GM23248 (cell line): ENCODE measurements at regions not wholly inside any gene's neighbourhood (a gene's known extent, or its start where the extent isn't known, plus 50 kb on each side); places are given as distances from the start of the nearest gene placed in this dataset.
A peak's percentile ranks its signal among the peaks of the same experiment; 100 is the strongest.

Experiments used
- DNase-seq: peaks from one replicate; pipeline ENCODE4 v3.0.0-alpha.2; 2015
- H2AFZ ChIP-seq: fragments of 200-600 bp; sonication (generic); 2 replicates; pipeline ENCODE4 v1.6.1; 2016; ENCODE audit warnings: antibody characterized with exemption
- H3F3A ChIP-seq: fragments of 200-600 bp; sonication (generic); 2 replicates; pipeline ENCODE4 v1.6.1; 2016; ENCODE audit warnings: mild to moderate bottlenecking, antibody characterized with exemption, mixed run types; ENCODE audit not compliant: insufficient read depth
- H3K27ac ChIP-seq: fragments of 200-600 bp; sonication (generic); 2 replicates; pipeline ENCODE4 v1.5.1; 2016; ENCODE audit warnings: mild to moderate bottlenecking
- H3K27me3 ChIP-seq: fragments of 200-600 bp; sonication (generic); replicated peaks from 2 replicates; pipeline ENCODE4 v1.6.1; 2016; ENCODE audit warnings: mild to moderate bottlenecking; ENCODE audit not compliant: insufficient read depth
- H3K36me3 ChIP-seq: fragments of 200-600 bp; sonication (generic); 2 replicates; pipeline ENCODE4 v1.6.1; 2016; ENCODE audit warnings: low read depth, mild to moderate bottlenecking
- H3K4me1 ChIP-seq: fragments of 200-600 bp; sonication (generic); 2 replicates; pipeline ENCODE4 v1.6.1; 2016; ENCODE audit warnings: mild to moderate bottlenecking; ENCODE audit not compliant: insufficient read depth
- H3K4me2 ChIP-seq: fragments of 200-600 bp; sonication (generic); one replicate; pipeline ENCODE4 v1.6.1; 2016; ENCODE audit warnings: mild to moderate bottlenecking; ENCODE audit not compliant: unreplicated experiment
- H3K4me3 ChIP-seq: fragments of 200-600 bp; sonication (generic); 2 replicates; pipeline ENCODE4 v1.5.1; 2016; ENCODE audit warnings: mild to moderate bottlenecking
- H3K79me2 ChIP-seq: fragments of 200-600 bp; sonication (generic); 2 replicates; pipeline ENCODE4 v1.6.1; 2016; ENCODE audit warnings: mild to moderate bottlenecking; ENCODE audit not compliant: insufficient read depth
- H3K9ac ChIP-seq: fragments of 200-600 bp; sonication (generic); 2 replicates; pipeline ENCODE4 v1.6.1; 2016; ENCODE audit warnings: mild to moderate bottlenecking
- H3K9me2 ChIP-seq: fragments of 200-600 bp; sonication (generic); 2 replicates; pipeline ENCODE4 v1.6.1; 2016; ENCODE audit warnings: mixed run types, mild to moderate bottlenecking, moderate library complexity; ENCODE audit not compliant: insufficient read depth
- H3K9me3 ChIP-seq: fragments of 200-600 bp; sonication (generic); one replicate; pipeline ENCODE4 v1.6.1; 2017; ENCODE audit warnings: low read depth
- H4K20me1 ChIP-seq: fragments of 200-600 bp; sonication (generic); 2 replicates; pipeline ENCODE4 v1.6.0; 2016; ENCODE audit not compliant: insufficient read depth
- EZH2 ChIP-seq: fragments of 200-600 bp; sonication (generic); IDR thresholded peaks from 2 replicates; pipeline ENCODE4 v1.6.1; 2018; ENCODE audit warnings: antibody characterized with exemption, mild to moderate bottlenecking; ENCODE audit not compliant: insufficient read depth, poor library complexity, severe bottlenecking
- EZH2phosphoT487 ChIP-seq: fragments of 200-600 bp; sonication (generic); IDR thresholded peaks from 2 replicates; pipeline ENCODE4 v1.6.1; 2018; ENCODE audit warnings: antibody characterized with exemption, moderate library complexity, mild to moderate bottlenecking, low read depth; ENCODE audit not compliant: insufficient read depth
- WGBS, 2 experiments: methylation state at CpG; one replicate each; pipeline ENCODE4 v1.1.6; 2015 to 2017; ENCODE audit warnings: low lambda C conversion rate in 2 of 2, low coverage in 1 of 2; ENCODE audit errors: missing lambda C conversion rate in 2 of 2; 5-methylcytosine and 5-hydroxymethylcytosine counted together
- in situ Hi-C: fragments of 300-500 bp; cut with MboI; formaldehyde crosslinking; loops from 2 replicates; pipeline ENCODE4 v1.15.0; 2020

DNA sequence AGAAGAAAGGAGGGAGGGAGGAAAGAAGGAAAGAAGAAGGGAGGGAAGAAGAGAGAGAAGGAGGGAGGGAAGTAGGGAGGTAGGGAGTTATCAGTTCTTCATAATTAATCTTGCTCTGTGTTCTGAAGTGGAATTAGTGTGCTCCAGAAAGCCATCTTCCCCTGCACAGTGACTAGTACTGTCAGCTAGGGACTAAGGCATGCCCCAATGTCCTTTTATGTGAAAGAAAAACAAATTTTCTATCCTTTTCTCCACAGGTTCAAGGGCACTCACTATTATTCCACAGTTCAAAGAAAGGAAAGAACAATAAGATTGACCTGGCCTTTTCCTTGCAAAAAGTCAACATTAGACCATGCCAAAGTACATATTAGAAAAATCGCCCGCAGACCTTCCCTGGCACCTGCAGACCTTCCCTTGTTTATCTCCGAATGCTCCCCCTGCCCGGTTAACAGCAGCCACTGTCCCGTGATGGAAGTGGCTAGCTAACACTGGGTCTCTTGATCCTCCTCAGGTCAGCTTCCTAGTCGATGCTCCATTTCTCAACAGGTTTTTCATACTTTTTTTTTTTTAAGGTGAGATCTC, 107.2 kb upstream of the EDEM3 start:
- Histone ChIP-seq H2AFZ (no peak overlapping the region), H3K27ac (no peak overlapping the region), H3K4me3 (no peak overlapping the region), H3K36me3 (no peaks in the 10 kb centered on the region), H3K9ac (no peak overlapping the region), H3K4me2 (no peak overlapping the region), H4K20me1 (no peaks in the 10 kb centered on the region), H3K9me3 (no peaks in the 10 kb centered on the region), H3K79me2 (no peaks in the 10 kb centered on the region), H3K4me1 (peaks cover 13% of the 10 kb centered on the region), H3K9me2 (no peaks in the 10 kb centered on the region; the same call in 1 of the 2 replicates), H3K27me3 (no peaks in the 10 kb centered on the region), H3F3A (peaks cover 20% of the 10 kb centered on the region)
- no peak for DNase-seq
- WGBS, 2 experiments, result 95 to 97% methylated on average over 6 of the region's 6 CpGs
- TF ChIP-seq EZH2 (no peak), EZH2phosphoT487 (no peak)
- in situ Hi-C loops, result no loop called here

DNA sequence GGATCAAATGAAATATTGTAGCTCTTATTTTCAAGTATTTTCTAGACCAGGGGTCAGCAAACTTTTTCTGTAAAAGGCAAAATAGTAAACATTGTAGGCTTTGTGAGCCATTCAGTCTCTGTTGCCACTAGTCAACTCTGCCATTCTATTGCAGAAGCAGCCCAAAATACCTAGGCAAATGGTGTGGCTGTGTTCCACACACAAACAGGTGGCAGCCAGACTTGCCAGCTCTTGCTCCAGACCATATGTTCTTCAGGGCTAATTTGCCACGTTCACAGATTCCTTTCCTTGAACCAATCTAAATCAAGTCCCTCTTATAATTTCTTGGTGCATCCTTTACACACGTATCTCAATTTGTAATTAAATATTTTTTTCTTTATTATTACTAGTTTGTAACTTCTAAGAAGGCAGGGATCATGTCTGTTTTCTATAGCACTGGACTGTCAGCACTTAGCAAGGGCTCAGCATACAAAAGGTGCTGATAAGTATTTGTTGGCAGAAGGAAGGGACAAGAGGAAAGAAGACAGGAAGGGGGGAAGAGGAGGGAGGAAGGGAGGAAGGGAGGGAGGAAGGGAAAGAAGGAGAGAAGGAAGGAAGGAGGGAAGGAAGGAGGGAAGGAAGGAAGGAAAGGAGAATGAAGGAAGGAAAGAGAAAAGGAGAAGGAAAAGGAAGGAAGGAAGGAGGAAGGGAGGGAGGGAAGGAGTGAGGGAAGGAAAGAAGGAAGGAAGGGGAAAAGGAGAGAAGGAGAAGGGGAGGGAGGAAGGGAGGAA, 106.5 kb upstream of the EDEM3 start:
- Histone ChIP-seq H2AFZ (no peak overlapping the region), H3K79me2 (no peaks in the 10 kb centered on the region), H3K9me2 (no peaks in the 10 kb centered on the region; the same call in 1 of the 2 replicates), H3K27me3 (no peaks in the 10 kb centered on the region), H3K9me3 (no peaks in the 10 kb centered on the region), H3K9ac (no peak overlapping the region), H3K36me3 (no peaks in the 10 kb centered on the region), H3F3A (peaks cover 13% of the 10 kb centered on the region), H3K4me1 (peaks cover 8% of the 10 kb centered on the region; the same call in 1 of the 2 replicates), H3K4me3 (no peak overlapping the region), H4K20me1 (no peaks in the 10 kb centered on the region), H3K27ac (no peak overlapping the region), H3K4me2 (no peak overlapping the region)
- in situ Hi-C loops, result no loop called here
- WGBS, 2 experiments, result 56 to 61% methylated on average over 2 of the region's 2 CpGs
- DNase-seq, result no peak
- TF ChIP-seq EZH2phosphoT487 (no peak), EZH2 (no peak)

GRCh38 chr1:184860535-184860934, 105.9 kb upstream of the EDEM3 start:
- no peaks in the 10 kb centered on the region for H4K20me1 ChIP-seq
- TF ChIP-seq EZH2phosphoT487 (no peak), EZH2 (no peak)
- H3K4me3 ChIP-seq, result no peak overlapping the region
- H3K9me3 ChIP-seq, result no peaks in the 10 kb centered on the region
- peaks cover 8% of the 10 kb centered on the region; the same call in 1 of the 2 replicates for H3K4me1 ChIP-seq
- H3K4me2 ChIP-seq, result no peak overlapping the region
- H3K27me3 ChIP-seq, result no peaks in the 10 kb centered on the region
- in situ Hi-C loops, result no loop called here
- peaks cover 7% of the 10 kb centered on the region; the same call in 1 of the 2 replicates for H3F3A ChIP-seq
- DNase-seq, result peak; percentile 7
- H3K9me2 ChIP-seq, result no peaks in the 10 kb centered on the region; the same call in 1 of the 2 replicates
- no peak overlapping the region for H2AFZ ChIP-seq
- H3K9ac ChIP-seq, result no peak overlapping the region
- H3K27ac ChIP-seq, result no peak overlapping the region
- no peaks in the 10 kb centered on the region for H3K36me3 ChIP-seq
- no peaks in the 10 kb centered on the region for H3K79me2 ChIP-seq

DNA sequence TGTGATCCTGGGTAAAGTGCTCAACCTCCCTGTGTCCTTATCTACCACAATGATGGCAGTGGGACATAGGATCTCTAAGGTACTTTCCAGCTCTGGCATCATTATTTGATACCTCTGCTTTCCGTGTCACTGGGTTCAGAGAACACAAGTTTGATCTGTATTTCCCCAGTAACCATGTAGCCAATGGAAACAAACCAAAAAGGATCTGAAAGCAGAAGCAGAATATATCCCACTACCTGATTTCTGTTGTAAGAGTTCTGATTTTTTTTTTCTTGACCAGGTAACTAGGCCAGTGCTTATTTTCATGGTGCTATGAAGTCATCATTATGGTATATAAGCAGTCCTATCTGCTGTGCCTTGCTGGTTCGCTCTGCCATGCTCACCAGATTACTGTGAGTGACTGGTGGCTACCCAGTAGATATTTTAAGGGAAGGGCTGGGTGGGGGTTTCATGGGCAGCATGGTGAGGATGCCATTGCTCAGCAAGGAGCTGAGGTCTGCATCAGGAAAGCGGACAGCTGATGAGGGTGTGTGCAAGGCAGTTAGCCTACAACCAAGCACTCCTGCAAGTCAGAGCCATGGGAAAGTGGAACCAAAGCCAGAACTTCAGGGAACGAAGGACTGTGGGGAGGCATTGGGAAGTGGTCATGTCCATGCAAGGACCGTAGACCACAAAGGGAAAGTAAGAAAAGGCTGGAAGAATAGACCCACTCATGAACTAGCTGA, 104.9 kb upstream of the EDEM3 start:
- H4K20me1 ChIP-seq, result no peaks in the 10 kb centered on the region
- in situ Hi-C loops, result no loop called here
- peaks cover 12% of the 10 kb centered on the region for H3K4me1 ChIP-seq
- no peaks in the 10 kb centered on the region for H3K27me3 ChIP-seq
- 93 to 94% methylated on average over 5 of the region's 5 CpGs for WGBS, 2 experiments
- H3K9me2 ChIP-seq, result no peaks in the 10 kb centered on the region; the same call in 1 of the 2 replicates
- H3K36me3 ChIP-seq, result no peaks in the 10 kb centered on the region
- TF ChIP-seq EZH2phosphoT487 (no peak), EZH2 (no peak)
- DNase-seq, result no peak
- no peak overlapping the region for H3K4me2 ChIP-seq
- H3K4me3 ChIP-seq, result no peak overlapping the region
- no peaks in the 10 kb centered on the region for H3K79me2 ChIP-seq
- H3K27ac ChIP-seq, result no peak overlapping the region
- H3K9me3 ChIP-seq, result no peaks in the 10 kb centered on the region
- H3K9ac ChIP-seq, result no peak overlapping the region
- H2AFZ ChIP-seq, result no peak overlapping the region
- peaks cover 6% of the 10 kb centered on the region; the same call in 1 of the 2 replicates for H3F3A ChIP-seq
